CD4-positive, alpha-beta T cell treated with Interleukin-15 for 1 hour (primary cell): ENCODE measurements at regions not wholly inside any gene's neighbourhood (a gene's known extent, or its start where the extent isn't known, plus 50 kb on each side); places are given as distances from the start of the nearest gene placed in this dataset.

Source experiments
- DNase-seq: peaks from one replicate; pipeline ENCODE4 v3.0.0-alpha.2; 2020

DNA sequence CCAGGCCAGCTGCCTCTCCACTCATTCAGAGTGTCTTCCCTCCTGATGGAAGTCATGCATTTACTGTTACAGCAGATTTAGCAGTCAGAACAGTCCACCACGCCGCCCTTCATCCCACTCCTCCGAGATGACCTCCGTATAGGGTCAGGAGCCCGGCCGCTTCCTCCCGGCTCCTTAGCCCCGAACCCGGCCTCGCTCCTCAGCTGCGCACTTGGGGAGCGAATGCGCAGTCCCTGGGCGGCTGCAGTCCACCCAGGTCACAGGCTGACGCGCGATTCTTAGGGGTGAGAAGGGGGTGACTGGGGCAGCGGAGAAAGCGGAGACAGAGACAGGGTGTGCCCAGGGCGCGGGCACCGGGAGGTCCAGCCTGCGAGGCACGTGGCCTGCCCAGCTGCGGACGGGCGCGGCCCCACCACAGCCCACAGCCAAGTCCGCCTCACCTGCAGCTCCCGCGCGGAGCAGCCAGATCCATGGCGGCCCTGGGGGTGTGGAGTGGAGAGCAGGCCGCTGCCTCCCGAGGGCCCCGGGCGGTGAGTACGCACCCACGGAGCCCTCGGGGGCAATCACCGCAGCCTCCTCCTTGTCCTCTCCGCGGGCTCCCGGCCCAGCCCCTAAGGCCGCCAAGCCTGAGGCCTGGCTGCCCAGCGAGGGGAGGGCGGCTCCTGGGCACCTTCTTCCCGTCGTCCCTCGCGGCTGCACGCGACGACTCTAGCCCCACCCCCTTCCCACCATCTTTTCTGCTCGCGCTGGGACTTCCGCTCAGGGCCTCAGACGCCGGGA is 286.6 kb downstream of the BRD1 start:
- DNase-seq, result no peak

DNA sequence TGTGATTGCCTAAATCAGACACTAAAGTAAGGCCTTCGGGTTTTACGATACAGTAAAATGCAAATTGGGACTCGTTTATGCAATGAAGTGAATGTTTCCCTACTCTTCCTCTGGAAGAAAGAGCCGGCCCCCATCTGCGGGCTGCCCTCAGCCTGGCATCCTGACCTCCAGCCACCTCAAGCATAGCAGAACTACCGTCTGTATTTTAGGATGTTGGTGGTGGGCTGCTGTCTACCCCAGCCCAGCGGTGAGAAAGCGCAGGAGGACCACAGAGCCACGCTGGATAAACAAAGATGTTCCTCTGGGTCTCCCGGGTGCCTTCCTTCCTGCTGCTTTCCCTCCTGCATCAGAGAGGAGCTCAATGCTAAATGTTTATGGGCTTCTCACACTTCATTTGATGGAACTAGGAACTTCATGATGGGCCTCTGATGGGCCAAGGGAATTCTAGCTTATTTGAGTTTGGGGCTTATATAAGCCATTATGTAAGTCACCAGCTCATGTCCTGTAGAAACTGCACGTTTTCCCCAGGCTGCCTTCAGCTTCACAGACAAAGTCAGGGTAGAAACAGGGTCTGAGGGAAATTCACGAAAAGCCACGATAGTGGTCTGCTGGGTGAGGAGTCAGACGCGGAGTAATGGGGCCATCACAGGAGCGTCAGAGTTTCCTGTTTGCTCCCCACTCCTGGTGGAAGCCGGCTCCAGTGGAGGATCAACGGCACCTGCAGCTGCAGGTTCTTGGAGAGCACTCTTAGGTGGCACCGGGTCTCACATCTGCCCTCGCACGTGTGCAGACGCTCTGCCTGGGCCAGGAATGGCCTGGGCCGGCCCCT is 287.4 kb downstream of the BRD1 start:
- DNase-seq, result no peak

DNA sequence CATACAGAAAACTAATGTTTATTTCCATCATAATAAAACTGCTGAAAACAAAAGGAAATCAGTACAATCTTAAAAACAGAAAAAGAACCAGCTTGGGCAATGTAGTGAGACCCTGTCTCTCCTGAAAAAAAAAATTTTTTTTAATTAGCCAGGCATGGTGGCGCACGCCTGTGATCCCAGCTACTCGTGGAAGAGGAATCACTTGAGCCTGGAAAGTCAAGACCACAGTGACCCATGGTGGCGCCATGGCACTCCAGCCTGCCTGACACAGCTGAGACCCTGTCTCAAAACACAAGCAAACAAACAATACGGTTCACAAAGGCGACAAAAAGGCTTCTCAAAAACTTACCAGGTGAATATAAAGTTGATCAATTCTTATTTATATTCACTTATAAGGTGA is 289.7 kb downstream of the BRD1 start:
- no peak for DNase-seq

DNA sequence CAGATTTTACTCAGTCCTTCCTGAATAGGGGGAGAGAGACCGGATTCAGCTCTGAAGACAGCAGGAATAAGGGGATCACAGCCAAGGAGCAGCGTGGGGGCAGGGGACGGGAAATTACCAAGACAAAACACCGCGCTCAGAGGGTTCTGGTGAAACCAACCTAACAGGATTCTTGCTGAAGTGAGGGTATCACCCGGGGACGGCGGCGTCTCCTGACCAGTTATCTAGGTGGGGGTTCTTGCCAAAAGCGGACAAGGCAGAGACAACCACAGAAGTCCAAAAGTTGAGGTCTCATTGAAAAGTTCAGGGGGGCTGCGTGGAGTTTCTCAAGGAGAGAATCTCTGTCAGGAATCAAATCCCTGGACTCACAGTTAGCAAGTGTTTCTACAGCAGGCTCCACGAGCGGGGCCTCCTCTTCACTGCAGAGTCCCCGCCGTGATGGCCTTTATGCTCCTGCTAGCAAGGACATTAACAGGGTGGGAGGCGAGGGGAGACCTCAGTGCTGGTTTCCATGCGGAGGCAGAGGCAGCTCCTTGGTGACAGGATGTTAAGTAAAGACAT is 291.0 kb downstream of the BRD1 start:
- DNase-seq, result no peak

DNA sequence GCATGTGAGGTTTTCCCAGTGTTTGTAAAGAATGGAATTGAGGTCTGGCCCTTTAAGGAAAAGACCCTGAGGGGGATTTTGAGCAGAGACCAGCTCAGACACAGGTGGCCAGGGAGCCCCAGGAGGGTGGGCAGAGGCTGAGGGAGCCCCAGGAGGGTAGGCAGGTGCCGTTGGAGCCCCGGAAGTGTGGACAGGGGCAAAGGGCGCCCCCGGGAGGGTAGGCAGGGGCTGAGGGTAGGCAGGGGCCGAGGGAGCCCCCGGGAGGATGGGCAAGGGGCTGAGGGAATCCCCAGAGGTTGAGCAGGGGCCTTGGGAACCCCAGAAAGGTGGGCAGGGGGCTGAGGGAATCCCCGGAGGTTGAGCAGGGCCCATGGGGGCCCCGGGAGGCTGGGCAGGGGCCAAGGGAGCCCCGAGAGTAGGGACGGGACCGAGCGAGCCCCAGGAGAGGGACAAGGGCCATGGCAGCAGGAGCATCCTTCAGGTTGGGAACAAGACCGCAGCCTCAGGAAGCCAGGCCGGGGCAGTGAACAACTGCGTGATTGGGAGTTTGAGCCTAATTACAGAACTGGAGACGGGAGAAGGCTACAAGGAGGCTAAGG is 292.0 kb downstream of the BRD1 start:
- DNase-seq, result no peak

DNA sequence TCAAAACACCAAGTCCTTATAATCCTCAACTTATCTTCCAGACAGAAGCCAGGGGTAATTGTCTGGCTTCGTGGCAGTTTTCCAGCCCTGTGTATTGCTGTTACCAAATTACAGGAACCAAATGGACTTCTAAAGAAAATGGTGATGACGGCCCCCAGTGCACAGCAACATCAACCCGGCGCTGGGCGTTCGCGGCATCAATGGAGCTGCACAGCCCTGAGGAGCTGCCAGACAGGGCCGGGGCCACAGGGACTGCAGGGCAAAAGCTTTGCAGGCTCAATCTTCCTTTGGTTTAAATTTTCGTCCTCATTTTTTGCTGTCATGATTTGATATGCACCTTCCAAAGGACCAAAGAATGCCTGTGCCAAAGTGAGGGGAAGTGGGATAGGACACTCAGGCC is 292.5 kb downstream of the BRD1 start:
- DNase-seq, result no peak

DNA sequence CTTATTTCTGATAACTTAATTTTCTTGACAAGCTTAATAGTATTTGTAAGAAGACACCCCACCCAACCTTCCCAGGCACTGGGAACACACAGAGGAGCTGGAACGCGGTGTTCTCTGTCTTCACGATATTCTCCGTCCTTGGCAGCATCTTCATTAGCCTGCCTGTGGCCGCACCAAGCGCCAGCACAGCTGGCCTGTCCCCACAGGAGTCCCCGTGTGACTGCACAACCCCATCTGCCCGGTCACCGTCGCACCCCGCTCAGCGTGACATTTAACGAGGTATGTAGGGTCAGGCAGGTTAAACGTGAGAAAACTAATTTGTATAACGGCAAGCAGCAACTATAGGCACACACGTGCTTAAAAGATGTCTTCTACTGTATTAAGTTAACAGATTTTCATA is 293.3 kb downstream of the BRD1 start:
- no peak for DNase-seq

DNA sequence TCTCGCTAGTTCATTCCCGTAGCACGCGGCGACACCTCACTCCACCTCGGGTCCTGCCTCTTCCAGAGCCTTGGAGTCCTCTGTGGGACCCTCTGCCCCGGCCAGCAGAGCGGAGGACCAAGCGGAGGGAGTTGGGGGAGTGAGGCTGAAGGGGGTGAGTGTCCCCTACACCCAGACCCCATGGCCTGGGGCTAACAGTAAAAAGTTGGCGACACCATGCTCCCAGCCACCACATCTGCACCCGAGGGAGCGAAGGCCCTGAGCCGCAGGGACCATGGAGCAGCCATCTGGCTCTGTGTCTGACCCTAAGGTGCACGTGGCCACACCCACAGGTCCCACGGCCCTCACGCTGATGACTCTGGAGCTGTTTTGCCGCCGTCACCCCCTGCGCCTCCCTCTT is 293.8 kb downstream of the BRD1 start:
- no peak for DNase-seq

DNA sequence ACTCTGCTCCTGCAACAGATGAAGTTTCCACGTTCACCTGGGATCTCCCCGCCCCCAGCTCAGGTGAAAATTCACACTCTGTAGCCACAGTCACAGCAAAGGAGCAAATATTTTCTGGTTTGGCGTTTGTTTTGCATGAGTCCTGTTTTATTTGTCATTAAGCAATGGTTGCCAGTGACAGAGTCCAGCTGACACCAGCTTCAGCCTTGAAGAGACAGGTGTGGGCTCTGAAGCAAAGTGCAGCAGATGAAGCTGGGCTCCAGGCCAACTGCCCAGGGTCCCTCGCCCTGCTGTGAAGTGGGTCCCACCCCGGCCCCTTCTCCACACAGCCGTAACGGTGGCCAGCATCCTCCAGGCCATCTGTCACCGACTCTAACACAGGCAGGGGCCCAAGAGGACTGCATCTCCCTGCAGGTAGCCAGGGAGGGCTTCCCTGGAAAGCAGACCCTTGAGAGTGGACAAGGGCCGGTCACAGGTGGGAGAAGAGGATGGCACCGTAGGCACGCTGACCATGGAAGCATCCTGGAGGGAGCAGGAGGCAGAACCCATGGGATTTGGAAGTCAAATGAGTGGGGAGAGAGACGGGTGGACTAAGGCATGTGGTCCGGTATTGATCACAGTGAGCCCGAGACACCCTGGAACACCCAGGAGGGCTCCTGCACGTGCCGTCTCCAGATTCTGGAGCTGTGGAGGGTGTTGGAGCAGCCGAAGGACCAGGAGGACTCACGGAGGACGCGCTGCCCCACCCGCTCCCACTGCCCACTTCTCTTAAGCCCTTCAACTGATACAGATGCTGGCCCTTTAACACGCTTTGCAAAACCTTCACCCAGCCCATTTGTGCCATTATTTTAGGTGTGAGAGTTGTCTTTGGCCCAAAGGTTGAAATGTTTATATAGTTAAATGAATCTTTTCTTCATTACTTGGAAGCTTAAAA is 294.5 kb downstream of the BRD1 start:
- DNase-seq, result no peak

DNA sequence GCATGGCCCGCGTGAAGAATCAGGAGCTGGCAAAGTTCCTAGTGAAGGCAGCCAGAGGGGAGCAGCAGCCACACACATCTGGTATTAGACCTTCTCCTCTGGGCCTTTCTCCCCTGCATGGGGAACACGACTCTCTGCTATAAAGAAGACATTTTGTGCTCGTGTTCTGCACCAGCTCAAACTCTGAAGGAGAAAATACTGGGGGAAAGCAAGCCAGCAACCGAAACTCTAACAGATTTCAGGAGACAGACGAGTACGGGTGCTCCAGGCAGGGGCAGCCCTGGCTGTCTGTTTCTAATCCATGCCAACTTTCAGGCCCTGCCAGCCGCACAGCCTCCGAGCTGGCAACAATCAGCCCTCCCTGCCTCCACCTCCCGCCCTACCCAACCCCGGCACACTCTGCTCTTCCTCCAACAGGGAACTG is 296.3 kb downstream of the BRD1 start:
- no peak for DNase-seq

DNA sequence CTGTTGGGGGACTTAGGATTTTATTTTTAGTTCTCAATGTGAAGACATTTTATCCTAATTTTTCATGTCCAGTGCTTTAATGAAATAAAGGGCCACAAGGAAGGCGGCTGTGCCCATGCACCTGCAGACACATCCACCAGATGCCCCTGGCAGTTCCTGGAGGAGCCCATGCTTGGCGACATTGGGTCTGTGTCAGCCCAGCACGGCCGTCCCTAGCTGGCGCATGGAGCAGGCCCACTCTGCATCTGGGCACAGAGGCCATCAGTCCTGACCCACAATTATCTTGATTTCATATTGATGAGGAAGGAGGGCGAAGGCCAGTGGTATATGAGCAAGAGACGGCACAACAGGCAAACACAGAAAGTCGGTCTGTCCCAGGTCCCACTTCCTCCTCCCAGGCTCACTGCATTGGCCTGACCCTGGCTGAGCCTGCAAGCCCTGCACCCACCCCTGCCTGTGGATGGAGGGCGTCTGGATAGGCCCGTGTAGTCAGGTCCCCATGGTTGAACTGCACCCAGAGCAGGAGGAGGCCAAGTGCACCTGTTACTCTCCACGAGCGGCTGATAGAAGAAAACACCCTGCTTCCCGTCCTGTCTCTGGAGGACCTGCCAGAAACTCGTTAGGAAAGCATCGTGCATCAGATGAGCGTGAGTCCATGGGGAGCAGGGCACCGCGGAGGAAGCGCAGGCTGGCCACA is 296.9 kb downstream of the BRD1 start:
- DNase-seq, result no peak

DNA sequence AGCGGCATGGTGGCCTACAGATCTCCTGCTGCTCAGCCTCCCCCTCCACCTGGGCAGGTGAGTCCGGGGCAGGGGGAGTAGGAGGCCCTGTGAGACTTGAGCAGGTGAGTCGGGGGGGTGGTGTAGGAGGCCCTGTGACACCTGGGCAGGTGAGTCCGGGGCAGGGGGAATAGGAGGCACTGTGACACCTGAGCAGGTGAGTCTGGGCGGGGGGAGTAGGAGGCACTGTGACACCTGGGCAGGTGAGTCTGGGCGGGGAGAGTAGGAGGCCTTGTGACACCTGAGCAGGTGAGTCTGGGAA is 299.3 kb downstream of the BRD1 start:
- DNase-seq, result no peak

DNA sequence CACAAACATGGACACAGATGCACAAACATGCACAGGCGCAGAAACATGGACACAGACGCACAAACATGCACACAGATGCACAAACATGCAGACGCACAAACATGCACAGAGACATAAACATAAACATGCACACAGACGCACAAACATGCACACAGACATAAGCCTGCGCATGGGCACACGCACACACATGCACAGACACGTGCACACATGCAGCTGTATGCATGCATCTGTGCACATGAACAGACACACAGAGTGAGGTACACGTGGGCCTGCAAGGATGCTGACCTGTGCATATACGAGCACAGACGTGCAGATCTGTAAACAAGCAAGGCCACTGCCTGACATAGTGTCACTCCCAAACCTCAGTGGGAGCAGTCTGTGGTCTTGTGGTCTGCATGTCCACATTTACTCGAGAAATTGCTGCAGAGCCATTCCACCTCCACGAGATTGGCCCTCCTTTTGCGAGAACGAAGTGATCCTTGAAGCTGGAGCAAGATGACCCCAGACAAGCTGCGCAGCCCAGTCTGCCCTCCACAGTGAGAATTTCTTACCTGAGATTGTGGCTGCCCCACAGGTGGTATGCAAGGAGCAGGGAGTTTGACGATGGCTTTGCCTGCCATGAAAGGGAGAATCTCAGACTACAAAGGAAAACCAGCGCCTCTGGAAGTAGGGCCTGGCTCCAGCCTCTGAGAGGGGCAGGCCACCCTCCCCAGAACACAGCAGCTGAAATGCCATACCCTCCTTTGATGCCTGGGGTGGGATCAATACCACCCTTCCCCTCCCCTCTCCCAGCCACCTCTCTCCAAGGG is 299.9 kb downstream of the BRD1 start:
- DNase-seq, result no peak

DNA sequence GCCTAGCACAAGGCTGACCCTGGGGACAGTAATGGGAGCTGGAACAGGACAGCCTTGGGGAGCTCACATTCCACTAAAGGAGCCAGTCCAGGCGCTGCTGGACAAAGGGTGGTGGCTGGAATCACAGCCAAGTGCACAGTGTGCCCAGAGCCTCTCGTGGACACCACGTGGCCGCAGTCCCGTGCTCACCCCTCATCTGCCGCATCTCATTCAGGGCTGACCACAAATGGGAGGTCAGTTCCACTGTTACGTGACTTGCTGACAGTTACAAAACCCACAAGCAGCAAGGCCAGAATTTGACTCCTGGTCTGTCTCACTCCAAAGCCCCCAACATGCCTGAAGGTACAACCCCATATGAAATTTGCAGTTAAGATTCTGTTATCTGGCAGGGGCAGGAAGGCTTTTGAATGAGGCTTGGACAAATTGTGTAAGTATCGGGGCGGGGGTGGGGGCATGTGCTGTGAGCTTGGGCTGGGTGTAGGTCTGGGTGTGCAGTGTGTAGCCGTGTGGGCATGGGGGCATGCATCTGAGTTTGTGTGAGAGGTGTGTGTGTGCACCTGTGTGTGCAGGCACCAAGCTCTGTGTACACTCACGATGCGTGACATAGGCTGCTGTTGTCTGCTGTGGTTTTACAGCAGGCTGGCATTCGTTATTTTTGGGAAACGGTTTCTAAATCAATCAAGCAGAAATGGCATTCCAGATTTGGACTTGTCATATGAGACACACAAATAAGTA is 301.7 kb downstream of the BRD1 start:
- DNase-seq, result no peak

DNA sequence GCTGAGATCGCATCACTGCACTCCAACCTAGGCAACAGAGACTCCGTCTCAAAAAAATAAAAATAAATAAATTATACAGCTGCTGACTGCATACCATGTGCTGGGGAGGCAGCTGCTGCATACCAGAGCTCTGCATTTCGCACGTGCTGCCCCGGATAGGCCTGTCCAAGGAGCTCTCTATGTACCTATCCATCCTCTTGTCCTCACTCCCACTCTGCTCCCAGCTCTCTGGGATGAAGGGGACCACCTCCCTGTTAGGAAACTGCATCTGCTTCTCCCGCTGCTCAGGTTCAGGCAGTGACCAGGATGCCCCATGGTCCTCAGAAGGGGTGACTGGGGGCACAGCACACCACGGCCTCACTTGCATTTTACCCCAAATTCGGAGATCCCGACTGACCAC is 302.3 kb downstream of the BRD1 start:
- no peak for DNase-seq

DNA sequence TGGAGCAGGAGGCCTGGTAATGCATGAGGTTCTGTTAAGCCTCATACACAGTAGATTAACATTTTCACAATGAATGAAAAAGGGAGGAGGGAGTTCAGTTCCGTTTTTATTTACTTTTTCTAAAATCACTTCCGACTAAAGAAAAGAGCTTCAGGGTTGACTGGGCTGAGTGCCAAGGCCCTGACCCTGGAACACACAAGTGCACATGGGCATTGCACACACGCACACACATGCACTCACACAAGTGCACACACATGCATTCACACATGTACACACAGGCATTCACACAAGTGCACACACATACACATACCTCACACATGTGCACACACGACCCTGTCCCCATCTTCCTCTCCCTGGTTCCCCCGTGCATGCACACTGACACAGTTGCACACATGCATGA is 303.3 kb downstream of the BRD1 start:
- no peak for DNase-seq

DNA sequence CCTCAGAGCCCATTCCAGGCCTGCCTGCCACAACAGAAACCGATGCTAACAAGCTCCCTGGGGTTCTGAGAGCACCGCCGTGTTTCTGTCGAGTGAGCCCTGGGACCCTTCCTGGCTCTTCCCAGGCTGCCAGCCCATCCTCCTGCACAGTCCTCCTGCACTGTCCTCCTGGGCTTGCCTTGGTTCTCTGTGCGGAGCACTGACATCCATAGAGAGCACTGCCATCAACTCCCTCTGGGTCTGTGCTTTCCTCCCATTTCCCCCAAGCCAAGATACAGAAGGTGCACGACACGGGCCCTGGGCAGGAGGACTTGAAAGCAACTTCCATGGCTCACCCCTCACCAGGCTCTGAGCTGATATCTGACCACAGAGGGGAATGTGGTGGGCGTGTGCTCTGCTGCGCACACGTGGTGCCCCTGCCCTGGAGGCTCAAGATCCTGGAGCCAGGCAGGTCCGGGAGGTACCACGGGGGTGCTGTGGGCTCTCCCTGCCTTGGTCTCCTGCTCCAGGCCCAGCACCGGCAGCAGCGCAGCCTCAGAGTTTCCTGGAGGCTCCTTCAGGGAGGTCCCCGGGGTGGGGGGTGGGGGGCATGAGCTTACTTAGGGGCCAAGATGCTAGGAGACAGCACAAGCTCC is 304.2 kb downstream of the BRD1 start:
- no peak for DNase-seq

DNA sequence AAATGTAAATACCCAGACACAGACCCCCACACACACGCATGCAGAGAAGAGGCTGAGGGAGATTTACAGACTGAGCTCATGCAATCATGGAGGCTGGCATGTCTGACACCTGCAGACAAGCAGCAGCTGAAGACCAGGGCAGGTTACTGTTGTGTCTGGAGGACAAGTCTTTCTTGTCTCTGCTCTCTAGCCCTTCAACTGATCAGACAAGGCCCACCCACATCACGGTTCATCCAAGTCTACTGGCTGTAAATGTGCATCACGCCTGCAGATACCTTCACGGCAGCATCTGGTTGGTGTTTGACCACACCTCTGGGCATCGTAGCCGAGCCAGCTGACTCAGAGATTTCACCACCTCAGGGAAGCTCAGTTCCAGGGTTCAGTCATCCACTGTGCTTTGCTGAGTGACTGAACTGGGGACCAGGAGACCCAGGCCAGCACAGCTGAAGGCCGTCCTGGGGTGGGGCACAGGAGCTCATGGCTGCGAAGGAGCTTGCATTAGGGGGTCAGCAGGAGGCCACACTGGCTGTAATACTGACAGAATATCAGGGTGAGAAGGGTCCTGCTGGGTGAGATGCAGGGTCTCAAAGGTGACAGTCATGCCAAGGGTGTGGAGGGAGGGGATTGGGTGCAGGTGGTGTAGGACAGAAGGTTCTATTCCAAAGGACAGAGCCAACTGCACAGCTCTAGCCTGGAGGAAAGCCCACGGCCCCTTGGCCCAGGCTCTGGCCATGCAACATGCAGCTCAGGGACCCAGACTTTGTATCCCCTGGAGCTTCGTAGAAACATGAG is 304.9 kb downstream of the BRD1 start:
- no peak for DNase-seq

DNA sequence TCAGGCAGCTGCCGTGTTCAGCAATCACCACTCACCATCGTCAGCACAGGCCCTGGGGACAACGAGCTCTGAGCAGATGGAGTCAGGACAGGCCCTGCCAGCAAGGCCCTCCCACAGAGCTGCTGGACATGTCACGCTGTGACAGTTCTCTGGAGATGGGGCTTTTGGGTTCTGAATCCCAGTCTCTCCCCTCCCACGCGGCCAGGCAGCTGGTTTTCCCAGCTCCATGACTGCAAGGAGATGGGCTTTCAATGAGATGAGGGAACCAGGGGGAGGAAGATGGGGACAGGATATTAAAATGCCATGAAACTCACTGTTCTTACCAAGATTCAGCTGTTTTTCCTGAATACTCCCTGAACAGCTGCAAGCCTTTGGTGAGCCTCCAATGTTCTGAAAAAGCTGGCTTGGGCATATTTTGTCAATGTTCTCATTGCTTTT is 305.9 kb downstream of the BRD1 start:
- no peak for DNase-seq
